ENCODE measurements at regions not wholly inside any gene's neighbourhood (a gene's known extent, or its start where the extent isn't known, plus 50 kb on each side); places are given as distances from the start of the nearest gene placed in this dataset.

DNA sequence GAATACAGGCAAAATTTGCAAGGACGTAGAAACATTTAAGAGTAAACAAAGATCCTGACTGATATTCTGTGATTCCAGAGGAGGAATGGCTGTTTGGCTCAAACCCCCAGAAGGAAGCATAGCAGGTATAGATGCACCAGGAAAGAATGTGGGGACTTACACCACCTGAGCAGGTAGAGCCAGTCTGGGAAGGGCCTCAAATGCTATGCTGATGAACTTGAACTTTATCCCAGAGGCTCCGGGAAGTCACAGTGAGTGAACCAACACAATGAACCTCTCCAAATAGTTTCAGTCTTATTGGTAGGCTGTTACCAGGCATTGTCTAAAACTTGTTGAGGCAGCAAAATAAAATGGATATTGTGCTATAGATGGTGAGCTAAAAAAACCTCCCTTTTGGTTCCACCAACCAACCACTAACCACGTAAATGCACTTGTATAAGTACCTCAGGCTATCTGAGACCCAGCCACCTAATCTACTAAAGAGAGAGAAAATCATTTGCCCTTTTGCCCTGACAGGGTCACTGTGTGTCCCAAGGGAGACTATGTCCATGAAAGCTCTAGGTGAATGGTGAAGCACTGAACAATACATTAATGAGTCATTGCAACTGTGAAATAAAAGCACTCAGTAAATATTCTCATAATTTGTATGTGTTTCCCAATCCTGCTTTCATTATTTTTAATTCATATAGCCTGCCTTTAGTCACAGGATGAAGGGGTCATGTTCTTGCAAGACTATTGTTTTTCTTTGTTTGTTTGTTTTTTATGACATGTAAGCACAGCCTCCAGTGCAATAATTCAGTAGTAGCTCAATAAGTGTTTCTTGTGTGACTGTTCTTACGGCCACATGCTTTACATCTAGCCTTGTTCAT, 911.6 kb downstream of the EPHA4 start:
- no peaks in the 10 kb centered on the region for H3K36me3 Mint-ChIP-seq (ENCODE audit: low read depth)
- no peaks in the 10 kb centered on the region for H3K27me3 Mint-ChIP-seq (ENCODE audit: low read depth)
- no peak overlapping the region for H3K4me3 Mint-ChIP-seq
- no peaks in the 10 kb centered on the region for H3K4me1 Mint-ChIP-seq (ENCODE audit: low read depth)
- H3K9me3 Mint-ChIP-seq = no peaks in the 10 kb centered on the region
- H3K27ac Mint-ChIP-seq = no peak overlapping the region

DNA sequence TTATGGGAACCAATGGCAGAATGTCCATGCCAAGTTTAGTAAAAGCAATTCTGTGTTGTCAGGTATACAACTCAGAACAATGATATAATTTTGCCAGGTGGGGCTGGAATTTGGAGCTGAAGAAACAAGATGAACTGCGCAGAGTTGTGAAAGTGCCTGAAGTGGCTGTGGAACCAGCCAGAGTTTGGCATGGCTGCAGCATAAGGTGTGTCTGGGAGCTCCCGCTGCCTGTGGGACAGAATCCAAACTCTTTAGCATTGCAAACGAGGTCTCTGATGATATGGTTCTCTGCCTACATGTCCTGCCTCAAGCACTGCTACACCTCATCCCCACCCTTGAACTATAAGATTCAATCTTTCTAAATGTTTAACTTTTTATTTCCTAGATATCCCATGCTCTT, 909.7 kb downstream of the EPHA4 start:
- Mint-ChIP-seq H3K27me3 (ENCODE audit: low read depth) (no peaks in the 10 kb centered on the region), H3K4me3 (no peak overlapping the region), H3K4me1 (ENCODE audit: low read depth) (no peaks in the 10 kb centered on the region), H3K27ac (no peak overlapping the region), H3K36me3 (ENCODE audit: low read depth) (no peaks in the 10 kb centered on the region), H3K9me3 (no peaks in the 10 kb centered on the region)

DNA sequence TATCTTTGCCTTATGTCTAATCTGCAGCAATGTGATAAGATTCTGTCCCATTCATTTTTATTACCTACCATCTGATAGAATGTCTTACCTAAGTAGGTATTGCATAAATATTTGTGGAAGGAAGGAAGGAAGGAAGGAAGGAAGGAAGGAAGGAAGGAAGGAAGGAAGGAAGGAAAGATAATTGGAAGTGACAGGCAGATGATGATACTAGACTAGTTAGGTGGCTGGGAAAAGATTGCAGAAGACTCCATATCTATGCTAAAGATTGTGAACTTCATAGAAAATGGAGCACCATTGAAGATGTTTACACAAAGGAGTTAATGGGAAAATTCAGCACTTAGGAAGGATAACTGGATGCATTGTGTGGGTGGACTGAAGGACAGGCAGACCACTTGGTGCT, 909.0 kb downstream of the EPHA4 start:
- Mint-ChIP-seq H3K36me3 (ENCODE audit: low read depth) (no peaks in the 10 kb centered on the region), H3K4me1 (ENCODE audit: low read depth) (no peaks in the 10 kb centered on the region)

DNA sequence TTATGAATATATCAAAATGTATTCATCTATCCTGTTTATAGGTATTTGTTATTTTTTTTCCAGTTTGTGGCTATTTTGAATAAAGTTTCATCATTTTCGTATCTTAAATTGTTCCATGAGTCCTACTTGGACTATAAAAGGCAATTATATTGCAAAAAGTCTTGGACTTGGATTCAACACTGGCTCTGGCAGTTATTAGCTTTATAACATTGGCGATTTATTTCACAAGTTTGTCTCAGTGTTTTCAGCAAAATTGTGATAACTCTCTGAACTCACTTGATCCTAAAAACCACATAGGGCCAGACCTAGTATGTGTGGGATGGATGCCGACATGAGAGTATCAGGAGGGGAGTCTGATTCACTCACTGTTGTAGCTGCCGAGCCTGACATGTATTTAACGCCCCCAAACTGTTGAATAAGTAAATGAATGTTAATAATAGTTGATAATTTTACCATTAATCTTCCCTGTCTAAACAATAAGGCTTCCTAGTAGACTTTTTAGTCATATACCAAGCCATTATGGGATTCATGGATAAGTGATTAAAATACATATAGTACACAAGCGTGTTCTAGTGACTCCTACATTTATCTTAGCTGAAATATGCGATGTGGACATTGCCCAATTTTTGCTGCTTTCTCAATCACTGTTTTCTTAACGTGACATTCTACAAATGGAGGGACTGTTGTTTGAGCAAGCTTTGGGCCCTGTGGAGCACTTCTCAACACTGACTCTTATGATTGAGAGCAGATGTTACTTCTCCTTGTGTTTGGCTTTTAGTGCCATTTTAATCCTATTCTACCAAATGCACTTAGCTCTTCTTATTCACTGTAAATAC, 907.6 kb downstream of the EPHA4 start:
- Mint-ChIP-seq H3K27ac (no peak overlapping the region), H3K9me3 (no peaks in the 10 kb centered on the region), H3K36me3 (ENCODE audit: low read depth) (no peaks in the 10 kb centered on the region), H3K4me3 (no peak overlapping the region), H3K4me1 (ENCODE audit: low read depth) (no peaks in the 10 kb centered on the region), H3K27me3 (ENCODE audit: low read depth) (no peaks in the 10 kb centered on the region)

More for the DNA sequence above, 909.0 kb downstream of the EPHA4 start:
- no peaks in the 10 kb centered on the region for H3K27me3 Mint-ChIP-seq (ENCODE audit: low read depth)
- H3K9me3 Mint-ChIP-seq = no peaks in the 10 kb centered on the region
- no peak overlapping the region for H3K4me3 Mint-ChIP-seq
- H3K27ac Mint-ChIP-seq = no peak overlapping the region

DNA sequence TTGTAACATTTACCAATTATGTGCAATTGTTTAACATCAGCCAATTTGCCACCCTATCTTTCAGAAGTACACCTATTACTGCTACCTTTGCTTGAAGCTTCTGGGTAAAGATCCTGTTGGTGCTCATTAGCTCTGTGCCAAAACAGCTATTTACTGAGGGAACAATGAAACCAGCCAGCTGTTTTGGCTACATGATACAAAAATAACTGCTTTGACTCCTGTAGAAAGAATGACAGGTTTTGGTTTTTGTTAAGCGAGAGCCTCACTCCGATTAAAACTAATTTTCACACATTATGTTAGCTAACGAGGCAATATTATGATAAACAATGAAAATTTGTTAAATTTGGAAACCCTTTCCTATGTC, 907.0 kb downstream of the EPHA4 start:
- no peak overlapping the region for H3K27ac Mint-ChIP-seq
- H3K36me3 Mint-ChIP-seq (ENCODE audit: low read depth) = no peaks in the 10 kb centered on the region
- H3K4me3 Mint-ChIP-seq = no peak overlapping the region
- no peaks in the 10 kb centered on the region for H3K4me1 Mint-ChIP-seq (ENCODE audit: low read depth)
- H3K27me3 Mint-ChIP-seq (ENCODE audit: low read depth) = no peaks in the 10 kb centered on the region
- no peaks in the 10 kb centered on the region for H3K9me3 Mint-ChIP-seq

DNA sequence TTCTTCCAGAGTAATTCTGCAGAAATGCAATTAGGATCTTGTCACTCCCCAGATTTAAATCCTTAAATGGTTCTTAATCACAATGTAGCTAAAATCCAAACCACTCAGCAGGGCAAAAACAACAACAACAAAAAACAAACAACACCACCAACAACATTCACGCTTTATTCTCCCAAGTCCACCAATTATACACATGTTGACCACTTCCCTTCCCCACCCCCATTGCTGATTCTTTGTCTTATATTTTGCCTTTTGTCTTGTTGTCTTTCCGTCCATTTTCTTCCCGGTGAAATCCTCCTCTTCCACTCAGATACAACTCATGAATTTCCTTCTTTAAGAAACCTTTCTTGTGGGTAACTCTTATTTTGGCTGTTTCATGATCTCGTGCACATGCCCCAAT, 902.8 kb downstream of the EPHA4 start:
- no peaks in the 10 kb centered on the region for H3K9me3 Mint-ChIP-seq
- H3K27ac Mint-ChIP-seq = no peak overlapping the region
- H3K4me1 Mint-ChIP-seq (ENCODE audit: low read depth) = no peaks in the 10 kb centered on the region
- H3K27me3 Mint-ChIP-seq (ENCODE audit: low read depth) = no peaks in the 10 kb centered on the region
- H3K36me3 Mint-ChIP-seq (ENCODE audit: low read depth) = no peaks in the 10 kb centered on the region
- H3K4me3 Mint-ChIP-seq = no peak overlapping the region

DNA sequence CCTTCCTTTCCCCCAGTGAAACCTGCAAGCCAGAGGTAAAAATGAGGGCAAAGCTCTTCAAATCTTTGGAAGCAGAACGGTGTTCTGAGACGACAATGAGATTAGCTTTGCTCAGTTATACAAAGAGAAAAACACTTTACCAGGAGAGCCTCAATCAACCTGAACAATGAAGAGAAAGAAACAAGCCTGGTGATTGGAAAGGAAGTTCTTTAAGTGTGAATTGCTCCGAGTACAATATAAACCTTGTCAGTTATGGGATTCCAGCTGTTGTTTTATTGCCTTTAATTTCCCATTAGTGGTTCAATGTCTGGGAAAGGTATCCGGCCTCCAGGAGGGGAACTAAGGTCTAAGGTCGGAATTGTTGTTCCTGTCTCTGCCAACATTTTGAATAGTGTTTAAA, 901.6 kb downstream of the EPHA4 start:
- Mint-ChIP-seq H3K9me3 (no peaks in the 10 kb centered on the region), H3K27ac (no peak overlapping the region), H3K4me3 (no peak overlapping the region), H3K4me1 (ENCODE audit: low read depth) (no peaks in the 10 kb centered on the region), H3K36me3 (ENCODE audit: low read depth) (no peaks in the 10 kb centered on the region), H3K27me3 (ENCODE audit: low read depth) (no peaks in the 10 kb centered on the region)

DNA sequence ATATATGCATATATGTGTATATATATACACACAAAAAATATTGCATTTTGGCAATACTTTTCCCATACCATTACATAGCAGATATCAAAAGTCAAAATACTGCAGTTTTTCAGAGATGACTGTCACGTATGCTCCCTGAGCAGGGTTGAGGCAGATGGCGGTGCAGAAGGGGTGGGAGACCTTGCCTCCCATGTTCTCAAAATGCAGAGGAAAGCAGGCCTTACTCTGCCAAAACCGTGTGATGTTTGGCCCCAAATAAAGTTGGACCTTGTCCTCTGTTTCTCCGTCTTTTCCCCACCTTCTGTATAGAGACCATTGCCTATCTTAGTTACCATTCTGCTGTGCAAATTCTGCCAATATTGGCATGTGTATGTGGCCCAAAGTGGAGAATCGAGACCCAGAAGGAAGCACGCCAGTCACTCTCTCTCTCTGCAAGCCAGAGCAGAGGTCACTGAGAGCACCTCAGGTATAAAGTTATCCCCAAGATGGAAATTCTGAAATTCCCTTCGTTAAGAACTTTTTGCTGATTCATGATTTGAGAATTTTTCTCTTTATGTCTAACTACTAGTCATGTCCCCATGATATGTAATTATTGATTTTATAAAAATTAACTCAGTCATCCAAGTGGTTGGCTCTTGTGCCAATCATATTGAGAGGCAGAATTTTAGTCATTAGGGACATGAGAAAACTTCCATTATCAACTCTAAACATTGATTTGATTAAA, 898.8 kb downstream of the EPHA4 start:
- Mint-ChIP-seq H3K9me3 (no peaks in the 10 kb centered on the region), H3K4me1 (ENCODE audit: low read depth) (no peaks in the 10 kb centered on the region), H3K27me3 (ENCODE audit: low read depth) (no peaks in the 10 kb centered on the region), H3K36me3 (ENCODE audit: low read depth) (no peaks in the 10 kb centered on the region), H3K27ac (no peak overlapping the region), H3K4me3 (no peak overlapping the region)

DNA sequence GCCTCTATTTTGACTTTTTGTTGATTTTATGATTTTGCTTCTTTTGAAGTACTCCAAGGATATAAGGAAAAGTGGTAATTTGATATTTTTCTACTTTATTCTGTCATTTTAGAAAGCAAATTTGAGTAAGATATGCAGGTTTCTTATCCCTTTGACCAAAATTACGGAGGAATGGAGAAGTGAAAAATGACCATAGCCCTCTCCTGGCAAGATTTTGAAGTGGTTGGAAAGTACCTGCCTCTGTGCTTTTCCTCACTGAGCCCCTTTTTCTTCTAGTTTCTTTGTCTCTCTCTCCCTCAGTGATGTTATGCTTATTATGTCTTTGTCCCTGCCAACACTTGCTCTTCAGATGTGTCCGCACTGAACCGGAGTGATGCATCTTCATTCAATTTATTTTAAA, 898.1 kb downstream of the EPHA4 start:
- no peaks in the 10 kb centered on the region for H3K9me3 Mint-ChIP-seq
- no peaks in the 10 kb centered on the region for H3K27me3 Mint-ChIP-seq (ENCODE audit: low read depth)
- H3K27ac Mint-ChIP-seq = no peak overlapping the region
- H3K36me3 Mint-ChIP-seq (ENCODE audit: low read depth) = no peaks in the 10 kb centered on the region
- no peaks in the 10 kb centered on the region for H3K4me1 Mint-ChIP-seq (ENCODE audit: low read depth)
- H3K4me3 Mint-ChIP-seq = no peak overlapping the region

DNA sequence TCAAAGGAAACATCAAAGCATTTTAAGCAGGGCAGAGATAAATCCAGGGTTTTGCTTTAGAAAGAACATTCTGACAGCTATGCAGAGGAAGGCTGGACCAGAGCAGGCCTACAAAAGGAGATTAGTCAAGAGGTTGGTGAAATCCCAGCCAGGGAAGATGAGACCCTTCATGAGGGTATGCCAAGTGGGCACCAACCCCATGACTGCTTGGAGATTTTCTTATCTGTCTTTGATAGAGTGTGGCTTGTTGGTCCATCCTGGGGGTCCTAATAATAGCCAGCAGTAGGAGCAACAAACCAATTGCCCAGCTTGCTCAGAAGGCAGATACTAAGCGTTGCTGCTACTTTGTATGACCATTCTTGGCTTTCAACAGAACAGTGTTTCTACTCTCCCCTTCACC, 895.4 kb downstream of the EPHA4 start:
- no peak overlapping the region for H3K4me3 Mint-ChIP-seq
- H3K4me1 Mint-ChIP-seq (ENCODE audit: low read depth) = no peaks in the 10 kb centered on the region
- no peaks in the 10 kb centered on the region for H3K36me3 Mint-ChIP-seq (ENCODE audit: low read depth)
- H3K27me3 Mint-ChIP-seq (ENCODE audit: low read depth) = no peaks in the 10 kb centered on the region
- H3K9me3 Mint-ChIP-seq = no peaks in the 10 kb centered on the region
- no peak overlapping the region for H3K27ac Mint-ChIP-seq

DNA sequence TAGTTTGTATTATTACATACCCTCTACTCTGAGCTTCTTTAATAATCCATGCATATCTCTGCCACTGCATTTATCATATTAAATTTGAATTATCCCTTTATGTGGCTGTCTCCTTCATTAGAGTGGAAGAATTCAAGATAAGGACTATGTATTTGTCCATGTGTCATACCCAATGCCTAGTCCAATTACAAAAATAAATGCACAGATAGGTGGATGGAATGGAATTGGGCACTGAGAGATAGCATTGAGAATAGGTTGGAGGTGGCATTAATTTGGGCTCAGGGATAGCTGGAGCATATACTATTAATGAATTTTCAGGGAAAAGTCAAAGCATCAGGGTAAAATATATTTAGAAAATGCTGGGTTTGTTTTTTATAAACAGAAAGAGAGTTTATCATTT, 893.2 kb downstream of the EPHA4 start:
- H3K9me3 Mint-ChIP-seq = no peaks in the 10 kb centered on the region
- H3K27ac Mint-ChIP-seq = no peak overlapping the region
- no peaks in the 10 kb centered on the region for H3K4me1 Mint-ChIP-seq (ENCODE audit: low read depth)
- H3K27me3 Mint-ChIP-seq (ENCODE audit: low read depth) = no peaks in the 10 kb centered on the region
- H3K4me3 Mint-ChIP-seq = no peak overlapping the region
- no peaks in the 10 kb centered on the region for H3K36me3 Mint-ChIP-seq (ENCODE audit: low read depth)

DNA sequence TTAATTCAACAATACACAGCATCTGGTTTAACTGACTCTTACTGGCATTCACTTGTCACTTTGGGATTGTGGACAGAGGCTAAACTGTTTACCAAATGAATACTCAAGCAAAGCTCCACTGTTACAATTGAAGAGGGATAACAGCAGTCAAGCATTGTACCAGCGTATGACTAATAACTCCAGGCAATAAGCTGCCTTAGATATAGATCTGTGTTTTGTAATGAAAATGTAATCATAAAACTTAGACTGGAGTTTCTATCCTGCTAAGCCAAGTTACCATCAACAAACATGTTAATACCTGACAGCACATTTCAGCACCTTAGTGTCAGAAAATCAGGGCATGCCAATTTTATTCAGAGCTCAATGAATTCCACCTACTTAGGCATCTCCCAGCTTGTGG, 889.5 kb downstream of the EPHA4 start:
- Mint-ChIP-seq H3K9me3 (no peaks in the 10 kb centered on the region), H3K4me3 (no peak overlapping the region), H3K36me3 (ENCODE audit: low read depth) (no peaks in the 10 kb centered on the region), H3K27me3 (ENCODE audit: low read depth) (peaks cover 4% of the 10 kb centered on the region), H3K27ac (no peak overlapping the region), H3K4me1 (ENCODE audit: low read depth) (no peaks in the 10 kb centered on the region)

DNA sequence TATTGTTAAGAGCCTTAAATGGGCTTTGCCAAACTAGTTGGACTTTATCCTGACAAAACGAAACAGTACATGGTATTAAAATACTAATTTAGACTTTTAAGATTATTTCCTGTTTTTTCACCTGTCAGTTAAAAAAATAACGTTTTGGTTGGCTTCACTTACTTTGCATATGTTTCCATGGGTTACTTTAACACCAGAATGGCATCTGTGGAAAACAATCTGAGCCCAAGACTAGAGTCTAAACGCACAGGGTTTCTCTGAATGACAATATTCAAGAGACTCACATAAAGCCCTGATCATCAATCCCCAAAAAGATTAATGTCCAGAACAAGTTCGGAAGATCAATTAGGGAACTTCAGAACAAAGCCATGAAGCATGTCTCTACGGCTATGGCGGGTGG, 888.0 kb downstream of the EPHA4 start:
- Mint-ChIP-seq H3K9me3 (no peaks in the 10 kb centered on the region), H3K4me3 (no peak overlapping the region), H3K27me3 (ENCODE audit: low read depth) (peaks cover 4% of the 10 kb centered on the region), H3K27ac (no peak overlapping the region), H3K36me3 (ENCODE audit: low read depth) (no peaks in the 10 kb centered on the region), H3K4me1 (ENCODE audit: low read depth) (no peaks in the 10 kb centered on the region)

DNA sequence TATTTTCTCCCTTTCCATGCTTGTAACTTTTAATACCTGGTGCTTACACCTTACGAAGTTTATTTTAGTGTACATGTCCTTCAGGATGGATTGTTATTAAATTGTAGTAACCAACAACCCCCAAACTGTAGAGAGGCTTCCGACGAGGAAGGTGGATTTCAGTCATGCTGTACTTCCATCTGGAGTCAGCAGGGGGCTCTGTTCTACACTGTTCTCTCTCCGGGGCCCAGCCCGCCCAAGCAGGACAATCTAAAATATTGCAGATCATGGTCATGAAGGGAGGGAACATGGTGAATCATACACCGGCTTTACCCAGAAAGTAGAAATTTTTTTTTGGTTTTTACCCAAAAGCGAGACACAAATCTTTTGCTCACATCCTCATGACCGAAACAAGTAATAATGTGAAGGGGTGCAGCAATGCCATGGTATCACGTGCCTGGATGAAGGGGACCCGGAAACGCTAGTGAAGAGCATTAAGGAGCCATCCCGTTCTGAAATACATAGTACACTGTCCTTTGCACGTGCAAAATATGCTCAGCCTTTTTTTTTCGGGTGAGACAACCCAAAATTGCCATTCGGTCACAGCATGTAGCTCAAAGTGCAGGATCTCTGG, 884.8 kb downstream of the EPHA4 start:
- H3K4me3 Mint-ChIP-seq = no peak overlapping the region
- no peaks in the 10 kb centered on the region for H3K36me3 Mint-ChIP-seq (ENCODE audit: low read depth)
- H3K4me1 Mint-ChIP-seq (ENCODE audit: low read depth) = no peaks in the 10 kb centered on the region
- no peak overlapping the region for H3K27ac Mint-ChIP-seq
- no peaks in the 10 kb centered on the region for H3K9me3 Mint-ChIP-seq
- H3K27me3 Mint-ChIP-seq (ENCODE audit: low read depth) = peaks cover 4% of the 10 kb centered on the region

Data from T-helper 1 cell treated with Interleukin-12 subunit alpha and Interleukin-12 subunit beta and Interleukin-4 antibody, amounts not matched to agents 30 μg/mL and 1 μg/mL, for 36 hours (primary cell).